ENCODE measurements at regions not wholly inside any gene's neighbourhood (a gene's known extent, or its start where the extent isn't known, plus 50 kb on each side); places are given as distances from the start of the nearest gene placed in this dataset.

DNA sequence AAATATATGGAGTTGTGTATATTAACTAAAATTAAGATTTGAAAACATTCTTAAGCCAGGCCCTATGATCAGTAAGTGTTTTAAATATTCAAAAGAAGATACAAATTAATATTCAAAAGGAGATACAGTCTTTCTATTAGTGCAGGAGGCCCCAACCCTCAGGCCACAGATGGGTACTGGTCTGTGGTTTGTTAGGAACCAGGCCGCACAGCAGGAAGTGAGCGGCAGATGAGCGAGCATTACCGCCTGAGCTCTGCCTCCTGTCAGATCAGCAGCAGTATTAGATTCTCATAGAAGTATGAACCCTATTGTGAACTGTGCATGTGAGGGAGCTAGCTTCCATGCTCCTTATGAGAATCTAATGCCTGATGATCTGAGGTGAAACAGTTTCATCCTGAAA is 232.9 kb downstream of the FOXO1 start:
- TF ChIP-seq, protein P1, sequence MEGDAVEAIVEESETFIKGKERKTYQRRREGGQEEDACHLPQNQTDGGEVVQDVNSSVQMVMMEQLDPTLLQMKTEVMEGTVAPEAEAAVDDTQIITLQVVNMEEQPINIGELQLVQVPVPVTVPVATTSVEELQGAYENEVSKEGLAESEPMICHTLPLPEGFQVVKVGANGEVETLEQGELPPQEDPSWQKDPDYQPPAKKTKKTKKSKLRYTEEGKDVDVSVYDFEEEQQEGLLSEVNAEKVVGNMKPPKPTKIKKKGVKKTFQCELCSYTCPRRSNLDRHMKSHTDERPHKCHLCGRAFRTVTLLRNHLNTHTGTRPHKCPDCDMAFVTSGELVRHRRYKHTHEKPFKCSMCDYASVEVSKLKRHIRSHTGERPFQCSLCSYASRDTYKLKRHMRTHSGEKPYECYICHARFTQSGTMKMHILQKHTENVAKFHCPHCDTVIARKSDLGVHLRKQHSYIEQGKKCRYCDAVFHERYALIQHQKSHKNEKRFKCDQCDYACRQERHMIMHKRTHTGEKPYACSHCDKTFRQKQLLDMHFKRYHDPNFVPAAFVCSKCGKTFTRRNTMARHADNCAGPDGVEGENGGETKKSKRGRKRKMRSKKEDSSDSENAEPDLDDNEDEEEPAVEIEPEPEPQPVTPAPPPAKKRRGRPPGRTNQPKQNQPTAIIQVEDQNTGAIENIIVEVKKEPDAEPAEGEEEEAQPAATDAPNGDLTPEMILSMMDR (IDR thresholded peaks at IDR 0.05) = no peak
- TF ChIP-seq POLR2A (IDR thresholded peaks at IDR 0.05) = no peak

Data from Peyer's patch (tissue), 4 donors.